HTR-8/SVneo (cell line): ENCODE measurements at regions not wholly inside any gene's neighbourhood (a gene's known extent, or its start where the extent isn't known, plus 50 kb on each side); places are given as distances from the start of the nearest gene placed in this dataset.
A peak's percentile ranks its signal among the peaks of the same experiment; 100 is the strongest.

Experiments
- DNase-seq: peaks from one replicate; pipeline ENCODE4 v3.0.0; 2011; ENCODE audit warnings: low spot score, mixed read lengths; ENCODE audit not compliant: insufficient read length
- FAIRE-seq: peaks from 2 replicates; lab custom pipeline; 2011; peaks lifted over from hg19 to GRCh38; lab: Jason Lieb, UNC

- peak; percentile 85 for FAIRE-seq
- DNase-seq = no peak
These were observed 71.1 kb downstream of the EPHB3 start for GRCh38 chr3:184632551-184633236.
